ENCODE measurements at regions not wholly inside any gene's neighbourhood (a gene's known extent, or its start where the extent isn't known, plus 50 kb on each side); places are given as distances from the start of the nearest gene placed in this dataset.

- TF ChIP-seq CTCF (IDR thresholded peaks at IDR 0.05) (no peak), POLR2A (IDR thresholded peaks at IDR 0.05) (no peak)
These were observed 828.1 kb downstream of the OLFM4 start for GRCh38 chr13:53856573-53857195.
